ENCODE measurements at regions not wholly inside any gene's neighbourhood (a gene's known extent, or its start where the extent isn't known, plus 50 kb on each side); places are given as distances from the start of the nearest gene placed in this dataset.

DNA sequence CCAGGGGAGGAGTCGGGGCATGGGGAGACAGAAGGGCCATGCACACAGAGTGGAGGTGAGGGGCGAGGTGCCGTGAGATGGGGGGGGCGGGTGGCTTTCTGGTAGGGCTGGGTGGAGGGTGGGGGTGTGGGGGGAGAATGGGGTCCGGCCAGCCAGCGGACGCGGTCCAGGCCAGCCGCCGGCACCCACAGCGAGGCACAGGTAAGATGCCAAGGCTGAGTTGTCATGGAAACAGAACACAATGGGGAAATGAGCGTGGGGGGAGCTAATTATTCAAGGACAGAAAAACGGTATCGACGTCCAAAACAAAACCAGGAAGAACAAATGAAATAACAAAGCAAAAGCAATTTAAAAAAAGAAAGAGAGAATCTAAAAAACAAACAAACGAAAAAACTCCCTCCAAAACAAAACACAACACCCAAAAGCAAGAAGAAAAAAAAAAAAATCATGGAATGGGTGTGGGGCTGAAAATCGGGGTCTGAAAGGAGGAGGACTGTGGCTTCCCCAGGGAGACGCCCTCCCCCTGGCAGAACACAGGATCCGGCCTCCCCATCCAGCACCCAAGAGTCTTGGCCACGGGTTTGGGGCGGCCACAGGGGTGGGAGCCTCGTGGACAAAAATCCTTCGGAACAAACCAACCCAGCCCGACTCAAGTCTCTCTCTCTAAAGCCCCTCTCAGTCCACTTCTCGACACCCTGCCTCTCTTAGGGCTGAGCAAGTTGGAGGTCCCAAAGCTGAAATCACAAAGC lies 92.5 kb downstream of the PTPRS start:
- no peak for FAIRE-seq

DNA sequence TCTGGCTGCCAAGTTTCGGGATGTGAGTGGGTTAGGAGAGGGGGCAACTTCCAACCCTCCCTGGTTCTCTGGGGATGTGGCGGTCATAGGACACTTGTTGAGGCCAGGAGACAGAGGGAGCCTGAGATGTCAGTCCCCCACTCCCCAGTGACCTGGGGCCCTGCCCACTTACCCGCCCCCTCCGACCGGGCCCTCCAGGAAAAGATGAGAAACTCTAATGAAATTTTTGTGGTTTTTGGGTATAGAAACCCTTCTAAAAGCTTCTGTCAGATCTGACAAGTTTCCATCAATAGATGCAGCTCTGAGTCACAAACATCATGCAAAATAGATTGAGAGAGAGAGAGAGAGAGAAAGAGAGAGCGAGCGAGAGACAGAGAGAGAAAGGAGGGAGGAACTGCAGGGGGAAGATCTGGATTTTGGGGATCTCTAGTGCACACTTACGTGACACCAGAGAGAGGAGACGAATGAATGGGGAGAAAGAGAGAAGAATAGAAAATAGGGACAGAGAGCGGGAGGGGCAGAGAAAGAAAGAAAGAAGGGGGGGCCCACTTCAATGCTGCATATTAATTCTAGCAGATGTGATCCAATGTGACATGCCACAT lies 94.0 kb downstream of the PTPRS start:
- no peaks in the 10 kb centered on the region for H3K27me3 ChIP-seq (ENCODE audit: control insufficient read depth in 1 of 2, insufficient read depth in 2 of 2, low read length in 2 of 2)
- H3K9me3 ChIP-seq (ENCODE audit: low read length), result no peaks in the 10 kb centered on the region
- CTCF ChIA-PET (ENCODE audit: low intra/inter-chr PET ratio, low total read pairs), result no interaction called here
- H3K4me1 ChIP-seq (ENCODE audit: insufficient read depth, low read length), result no peaks in the 10 kb centered on the region
- WGBS (ENCODE audit: low lambda C conversion rate), result 95% methylated on average over 8 of the region's 10 CpGs
- in situ Hi-C loops (cut with HindIII; ENCODE audit: extremely low pct_ligation_motif_present, low pct_unique_long_range_greater_than_20kb), result no loop called here
- H2AFZ ChIP-seq (ENCODE audit: low read length), result no peak overlapping the region
- no peaks in the 10 kb centered on the region for H3K79me2 ChIP-seq (ENCODE audit: insufficient read depth, low read length)
- intact Hi-C loops (cut with micrococcal nuclease; ENCODE audit: unreplicated experiment), result no loop called here
- ATAC-seq (no peak), FAIRE-seq (no peak), DNase-seq (ENCODE audit: low spot score) (no peak)
- BruUV-seq (replicated peaks), result no TSS peak
- no peak overlapping the region for H3K27ac ChIP-seq (ENCODE audit: extremely low read length, insufficient read depth, low read length)
- 0 out of 2 replicates have a peak, but pooled peaks cover 3% of the 10 kb centered on the region for H4K20me1 ChIP-seq (ENCODE audit: insufficient read depth, low read length)
- POLR2A ChIA-PET, result no interaction called here
- H3K36me3 ChIP-seq (replicated peaks in 1 of 2; ENCODE audit: control insufficient read depth in 1 of 2, insufficient read depth in 2 of 2, low read length in 2 of 2), result peaks cover 4 to 7% of the 10 kb centered on the region in 2 experiments; a peak in 3 of 5 replicates
- no peak overlapping the region for H3K9ac ChIP-seq (ENCODE audit: insufficient read depth, low read depth, low read length)
- H3K4me2 ChIP-seq (ENCODE audit: low read depth, low read length), result no peak overlapping the region
- H3K4me3 ChIP-seq (replicated peaks in 1 of 3; ENCODE audit: insufficient read depth in 1 of 3, low read depth in 2 of 3, low read length in 3 of 3), result no peak overlapping the region
- no peak for TF ChIP-seq FOXK2 (IDR thresholded peaks at IDR 0.05)
- TF ChIP-seq NKX3-1 (CRISPR knock-in tag; IDR thresholded peaks at IDR 0.05), result no peak
- TF ChIP-seq KAT7 (CRISPR knock-in tag; IDR thresholded peaks at IDR 0.05; ENCODE audit: borderline replicate concordance), result no peak
- no peak for TF ChIP-seq SIN3B (IDR thresholded peaks at IDR 0.05; ENCODE audit: low read length)
- TF ChIP-seq SOX13 (IDR thresholded peaks at IDR 0.05), result no peak
- no peak for TF ChIP-seq SOX13 (CRISPR knock-in tag; conservative IDR thresholded peaks at IDR 0.05 in 1 of 2, IDR thresholded peaks at IDR 0.05 in 1 of 2)
- no peak for TF ChIP-seq ZNF75D (CRISPR knock-in tag; IDR thresholded peaks at IDR 0.05; ENCODE audit: borderline replicate concordance)
- TF ChIP-seq, protein P1, sequence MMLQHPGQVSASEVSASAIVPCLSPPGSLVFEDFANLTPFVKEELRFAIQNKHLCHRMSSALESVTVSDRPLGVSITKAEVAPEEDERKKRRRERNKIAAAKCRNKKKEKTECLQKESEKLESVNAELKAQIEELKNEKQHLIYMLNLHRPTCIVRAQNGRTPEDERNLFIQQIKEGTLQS (CRISPR knock-in tag; IDR thresholded peaks at IDR 0.05), result no peak
- no peak for TF ChIP-seq ZNF570 (CRISPR knock-in tag; IDR thresholded peaks at IDR 0.05; ENCODE audit: borderline replicate concordance)
- no peak for TF ChIP-seq FOXJ3 (CRISPR knock-in tag; IDR thresholded peaks at IDR 0.05; ENCODE audit: borderline replicate concordance)
- no peak for TF ChIP-seq FLYWCH1 (CRISPR knock-in tag; IDR thresholded peaks at IDR 0.05)

More for the DNA sequence above, 92.5 kb downstream of the PTPRS start:
- CTCF ChIA-PET (ENCODE audit: low intra/inter-chr PET ratio, low total read pairs), result no interaction called here
- DNase-seq (ENCODE audit: low spot score), result no peak
- intact Hi-C loops (cut with micrococcal nuclease; ENCODE audit: unreplicated experiment) (no loop called here), in situ Hi-C loops (cut with HindIII; ENCODE audit: extremely low pct_ligation_motif_present, low pct_unique_long_range_greater_than_20kb) (no loop called here)
- WGBS (ENCODE audit: low lambda C conversion rate), result 93% methylated on average over 25 of the region's 25 CpGs
- BruUV-seq (replicated peaks), result no TSS peak
- TF ChIP-seq ZNF747 (CRISPR knock-in tag; IDR thresholded peaks at IDR 0.05; ENCODE audit: borderline replicate concordance) (no peak), RXRB (CRISPR knock-in tag; IDR thresholded peaks at IDR 0.05; ENCODE audit: borderline replicate concordance) (no peak), ZNF430 (CRISPR knock-in tag; IDR thresholded peaks at IDR 0.05) (no peak), ZNF143 (CRISPR knock-in tag; IDR thresholded peaks at IDR 0.05) (no peak), SNAI1 (CRISPR knock-in tag; IDR thresholded peaks at IDR 0.05; ENCODE audit: borderline replicate concordance) (no peak)
- TF ChIP-seq, protein P2, sequence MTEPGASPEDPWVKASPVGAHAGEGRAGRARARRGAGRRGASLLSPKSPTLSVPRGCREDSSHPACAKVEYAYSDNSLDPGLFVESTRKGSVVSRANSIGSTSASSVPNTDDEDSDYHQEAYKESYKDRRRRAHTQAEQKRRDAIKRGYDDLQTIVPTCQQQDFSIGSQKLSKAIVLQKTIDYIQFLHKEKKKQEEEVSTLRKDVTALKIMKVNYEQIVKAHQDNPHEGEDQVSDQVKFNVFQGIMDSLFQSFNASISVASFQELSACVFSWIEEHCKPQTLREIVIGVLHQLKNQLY (CRISPR knock-in tag; IDR thresholded peaks at IDR 0.05), result no peak
- TF ChIP-seq, protein P3, sequence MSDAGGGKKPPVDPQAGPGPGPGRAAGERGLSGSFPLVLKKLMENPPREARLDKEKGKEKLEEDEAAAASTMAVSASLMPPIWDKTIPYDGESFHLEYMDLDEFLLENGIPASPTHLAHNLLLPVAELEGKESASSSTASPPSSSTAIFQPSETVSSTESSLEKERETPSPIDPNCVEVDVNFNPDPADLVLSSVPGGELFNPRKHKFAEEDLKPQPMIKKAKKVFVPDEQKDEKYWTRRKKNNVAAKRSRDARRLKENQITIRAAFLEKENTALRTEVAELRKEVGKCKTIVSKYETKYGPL (CRISPR knock-in tag; IDR thresholded peaks at IDR 0.05), result no peak
- H3K36me3 ChIP-seq (replicated peaks in 1 of 2; ENCODE audit: control insufficient read depth in 1 of 2, insufficient read depth in 2 of 2, low read length in 2 of 2), result peaks cover 4 to 7% of the 10 kb centered on the region in 2 experiments; a peak in 3 of 5 replicates
- H3K9me3 ChIP-seq (ENCODE audit: low read length), result no peaks in the 10 kb centered on the region
- no peak for ATAC-seq
- POLR2A ChIA-PET, result no interaction called here
- no peak overlapping the region for H3K9ac ChIP-seq (ENCODE audit: insufficient read depth, low read depth, low read length)
- H2AFZ ChIP-seq (ENCODE audit: low read length), result no peak overlapping the region
- H3K27ac ChIP-seq (ENCODE audit: extremely low read length, insufficient read depth, low read length), result no peak overlapping the region
- no peaks in the 10 kb centered on the region for H3K79me2 ChIP-seq (ENCODE audit: insufficient read depth, low read length)
- peaks cover 1% of the 10 kb centered on the region for H3K4me1 ChIP-seq (ENCODE audit: insufficient read depth, low read length)
- 0 out of 2 replicates have a peak, but pooled peaks cover 3% of the 10 kb centered on the region for H4K20me1 ChIP-seq (ENCODE audit: insufficient read depth, low read length)
- no peak overlapping the region for H3K4me2 ChIP-seq (ENCODE audit: low read depth, low read length)
- H3K27me3 ChIP-seq (ENCODE audit: control insufficient read depth in 1 of 2, insufficient read depth in 2 of 2, low read length in 2 of 2), result no peaks in the 10 kb centered on the region
- no peak overlapping the region for H3K4me3 ChIP-seq (replicated peaks in 1 of 3; ENCODE audit: insufficient read depth in 1 of 3, low read depth in 2 of 3, low read length in 3 of 3)

All from HepG2 (cell line).